Activated B cell treated with CpG ODN at 0.5 μM for 24 hours (primary cell): ENCODE measurements at regions not wholly inside any gene's neighbourhood (a gene's known extent, or its start where the extent isn't known, plus 50 kb on each side); places are given as distances from the start of the nearest gene placed in this dataset.

ENCODE experiments used
- ATAC-seq: fragments of 200-7000 bp; cut with Tn5 transposase; one replicate; pipeline ENCODE4 v1.10.0; 2021; ENCODE audit warnings: low read depth, mild to moderate bottlenecking, moderate library complexity
- CTCF ChIA-PET: fragments of 350-600 bp; sonication (Branson Sonifier 250); formaldehyde crosslinking; loops from one replicate; lab custom pipeline; 2021; ENCODE audit warnings: antibody characterized with exemption; lab: Charles Lee
- POLR2A ChIA-PET: fragments of 350-600 bp; sonication (Branson Sonifier 250); formaldehyde crosslinking; loops from one replicate; lab custom pipeline; 2021; ENCODE audit warnings: antibody characterized with exemption; lab: Charles Lee
- DNase-seq: peaks from one replicate; pipeline ENCODE4 v3.0.0; 2022
- H3K27ac Mint-ChIP-seq: one replicate; pipeline ENCODE4 v1.8.0; 2020; ENCODE audit warnings: mixed read lengths
- H3K27me3 Mint-ChIP-seq: one replicate; pipeline ENCODE4 v1.8.0; 2021; ENCODE audit warnings: mixed read lengths
- H3K36me3 Mint-ChIP-seq: one replicate; pipeline ENCODE4 v1.8.0; 2021; ENCODE audit warnings: low read depth, mixed read lengths
- H3K4me1 Mint-ChIP-seq: one replicate; pipeline ENCODE4 v1.8.0; 2021; ENCODE audit warnings: mixed read lengths
- H3K4me3 Mint-ChIP-seq: one replicate; pipeline ENCODE4 v1.8.0; 2020; ENCODE audit warnings: mild to moderate bottlenecking, mixed read lengths
- H3K9me3 Mint-ChIP-seq: one replicate; pipeline ENCODE4 v1.8.0; 2020; ENCODE audit warnings: mixed read lengths
- CTCF ChIP-seq: fragments of 200-600 bp; IDR thresholded peaks from one replicate; pipeline ENCODE4 v1.8.0; 2022; ENCODE audit warnings: antibody characterized with exemption, mild to moderate bottlenecking
- intact Hi-C: fragments of 100-400 bp; cut with micrococcal nuclease; formaldehyde crosslinking; loops from one replicate; pipeline ENCODE4 v1.15.1; 2024

DNA sequence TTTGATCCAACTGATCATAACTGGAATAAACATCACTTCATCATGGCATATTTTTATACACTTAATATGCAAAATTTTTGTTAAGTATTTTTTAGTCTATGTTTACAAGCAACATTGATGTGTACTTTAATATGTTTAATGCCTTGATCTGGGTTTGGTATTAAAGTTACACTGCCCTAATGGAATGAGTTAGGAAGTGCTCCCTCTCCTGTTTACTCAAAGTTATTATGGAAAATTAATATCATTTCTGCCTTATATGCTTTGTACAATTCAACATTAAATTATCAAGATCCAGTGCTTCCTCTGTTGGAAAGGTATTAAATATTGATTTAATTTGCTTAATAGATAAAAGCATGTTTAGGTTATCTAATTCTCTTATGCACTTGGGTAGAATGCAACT lies 927.3 kb upstream of the RAG2 start:
- no peak overlapping the region for H3K4me3 Mint-ChIP-seq
- ATAC-seq (no peak), DNase-seq (no peak)
- intact Hi-C loops = no loop called here
- ChIA-PET POLR2A (no interaction called here), CTCF (no interaction called here)
- no peak overlapping the region for H3K27ac Mint-ChIP-seq
- peaks cover 25% of the 10 kb centered on the region for H3K9me3 Mint-ChIP-seq
- no peaks in the 10 kb centered on the region for H3K27me3 Mint-ChIP-seq
- no peaks in the 10 kb centered on the region for H3K4me1 Mint-ChIP-seq
- TF ChIP-seq CTCF = no peak
- H3K36me3 Mint-ChIP-seq = no peaks in the 10 kb centered on the region

- no peaks in the 10 kb centered on the region for H3K36me3 Mint-ChIP-seq
- TF ChIP-seq CTCF = no peak
- no peaks in the 10 kb centered on the region for H3K4me1 Mint-ChIP-seq
- POLR2A ChIA-PET = no interaction called here
- peaks cover 19% of the 10 kb centered on the region for H3K9me3 Mint-ChIP-seq
- CTCF ChIA-PET = no interaction called here
- no peaks in the 10 kb centered on the region for H3K27me3 Mint-ChIP-seq
- DNase-seq (no peak), ATAC-seq (no peak)
- no peak overlapping the region for H3K4me3 Mint-ChIP-seq
- intact Hi-C loops = no loop called here
- H3K27ac Mint-ChIP-seq = no peak overlapping the region
Observed at GRCh38 chr11:37519781-37520180, 921.7 kb upstream of the RAG2 start.

DNA sequence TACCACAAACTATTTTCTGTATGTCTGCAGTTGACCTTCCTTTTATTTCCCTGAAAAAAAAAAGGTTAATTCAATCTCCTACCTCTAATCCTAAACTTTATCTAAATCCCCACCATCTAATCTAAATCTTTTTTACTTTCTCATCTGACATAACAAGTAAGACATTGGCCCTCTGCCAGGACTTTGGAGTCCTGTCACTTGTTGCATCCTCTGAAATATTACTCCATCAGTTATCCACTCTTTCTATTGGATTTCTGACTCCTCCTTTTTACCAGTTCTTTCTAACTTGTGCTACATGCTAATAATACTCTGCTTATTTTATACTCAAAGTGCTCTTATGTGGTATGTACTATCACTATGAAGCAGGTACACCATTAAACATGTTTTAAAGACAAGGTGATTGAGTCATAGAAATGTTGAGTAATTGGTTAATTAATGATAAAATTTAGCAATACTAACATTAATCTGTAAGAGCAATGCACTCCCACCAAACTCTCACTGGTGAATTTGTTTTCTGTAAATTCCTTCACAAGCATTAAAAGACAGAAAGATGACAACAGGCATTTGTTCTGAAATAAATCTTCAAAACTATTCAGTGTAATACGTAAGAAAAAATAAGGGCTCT lies 914.2 kb upstream of the RAG2 start:
- no peak overlapping the region for H3K4me3 Mint-ChIP-seq
- ChIA-PET CTCF (no interaction called here), POLR2A (no interaction called here)
- TF ChIP-seq CTCF = no peak
- ATAC-seq (no peak), DNase-seq (no peak)
- peaks cover 9% of the 10 kb centered on the region for H3K9me3 Mint-ChIP-seq
- H3K27me3 Mint-ChIP-seq = no peaks in the 10 kb centered on the region
- H3K36me3 Mint-ChIP-seq = no peaks in the 10 kb centered on the region
- intact Hi-C loops = no loop called here
- H3K4me1 Mint-ChIP-seq = no peaks in the 10 kb centered on the region
- no peak overlapping the region for H3K27ac Mint-ChIP-seq

DNA sequence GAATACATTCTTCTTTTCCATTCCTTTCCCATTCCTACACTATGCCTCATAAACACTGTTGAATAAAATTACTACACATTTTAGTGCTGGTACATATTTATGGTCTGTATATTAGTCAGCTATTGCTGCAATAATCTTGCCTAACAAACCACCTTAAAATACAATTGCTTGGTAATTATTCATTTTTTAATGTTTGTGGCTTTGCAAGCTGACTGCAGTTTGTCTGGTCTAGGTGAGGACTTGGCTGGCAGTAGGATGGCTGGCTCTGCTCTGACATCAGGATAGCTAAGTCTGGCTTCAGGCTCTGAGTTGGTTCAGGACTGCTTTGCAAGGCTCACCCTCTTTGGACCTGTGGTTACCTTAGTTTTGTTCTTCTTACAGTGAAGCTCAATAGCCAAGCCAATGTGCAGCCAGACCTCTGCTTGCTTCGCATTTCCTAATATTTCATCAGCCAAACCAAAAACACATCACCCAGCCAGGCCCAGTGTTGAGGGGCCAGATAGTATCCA lies 913.4 kb upstream of the RAG2 start:
- no peaks in the 10 kb centered on the region for H3K4me1 Mint-ChIP-seq
- no peaks in the 10 kb centered on the region for H3K27me3 Mint-ChIP-seq
- H3K36me3 Mint-ChIP-seq = no peaks in the 10 kb centered on the region
- intact Hi-C loops = no loop called here
- TF ChIP-seq CTCF = no peak
- ChIA-PET POLR2A (no interaction called here), CTCF (no interaction called here)
- ATAC-seq (no peak), DNase-seq (no peak)
- H3K9me3 Mint-ChIP-seq = peaks cover 6% of the 10 kb centered on the region
- H3K4me3 Mint-ChIP-seq = no peak overlapping the region
- H3K27ac Mint-ChIP-seq = no peak overlapping the region

- Mint-ChIP-seq H3K27ac (no peak overlapping the region), H3K4me3 (no peak overlapping the region), H3K9me3 (peaks cover 3% of the 10 kb centered on the region), H3K36me3 (no peaks in the 10 kb centered on the region), H3K27me3 (no peaks in the 10 kb centered on the region), H3K4me1 (no peaks in the 10 kb centered on the region)
- CTCF ChIA-PET = no interaction called here
- POLR2A ChIA-PET = no interaction called here
- ATAC-seq (no peak), DNase-seq (no peak)
- TF ChIP-seq CTCF = no peak
- intact Hi-C loops = no loop called here
Observed at GRCh38 chr11:37509506-37509905, 911.5 kb upstream of the RAG2 start.
